ENCODE measurements at regions not wholly inside any gene's neighbourhood (a gene's known extent, or its start where the extent isn't known, plus 50 kb on each side); places are given as distances from the start of the nearest gene placed in this dataset.

DNA sequence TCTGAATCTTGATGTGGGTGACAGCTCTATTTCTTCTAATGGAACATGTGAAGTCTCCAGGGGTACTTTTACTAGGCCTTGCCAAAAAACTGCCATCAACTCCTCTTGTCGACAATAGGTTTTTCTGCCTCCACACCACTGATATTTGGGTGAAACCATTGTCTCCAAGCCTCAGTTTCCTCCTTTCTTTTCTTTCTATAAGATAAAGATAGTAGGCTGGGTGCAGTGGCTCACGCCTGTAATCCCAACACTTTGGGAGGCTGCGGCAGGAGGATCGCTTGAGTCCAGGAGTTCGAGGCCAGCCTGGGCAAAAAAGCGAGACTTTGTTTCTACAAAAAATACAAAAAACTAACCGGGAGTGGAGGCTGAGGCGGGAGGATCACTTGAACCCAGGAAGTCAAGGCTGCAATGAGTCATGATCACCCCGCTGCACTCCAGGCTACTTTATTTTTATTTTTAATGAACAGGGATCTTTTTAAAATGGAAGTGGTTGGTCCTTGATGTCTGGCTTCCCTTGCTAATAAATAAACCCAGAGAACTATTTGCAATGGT, 159.9 kb upstream of the TNFAIP3 start:
- TF ChIP-seq EZH2 (IDR thresholded peaks at IDR 0.05; ENCODE audit: insufficient read depth, poor library complexity, severe bottlenecking) (no peak), EZH2phosphoT487 (IDR thresholded peaks at IDR 0.05; ENCODE audit: insufficient read depth, low read depth) (no peak)

Measured in GM23248 (cell line).